HEK293 (cell line): ENCODE measurements at regions not wholly inside any gene's neighbourhood (a gene's known extent, or its start where the extent isn't known, plus 50 kb on each side); places are given as distances from the start of the nearest gene placed in this dataset.

ENCODE experiments used
- CTCF ChIA-PET: fragments of 350-600 bp; formaldehyde crosslinking; extraction: SDS; loops from one replicate; lab custom pipeline; 2021; ENCODE audit warnings: antibody characterized with exemption; lab: Yijun Ruan, JAX
- POLR2A ChIA-PET: fragments of 300-600 bp; formaldehyde crosslinking; extraction: SDS; loops from one replicate; lab custom pipeline; 2020; ENCODE audit warnings: antibody characterized with exemption, inconsistent platforms; lab: Yijun Ruan, JAX
- H3K27ac ChIP-seq: fragments of 200-500 bp; sonication (Bioruptor generic); 2 replicates; pipeline ENCODE4 v1.5.1; 2014; ENCODE audit warnings: low read depth, low read length, control low read depth, inconsistent platforms; ENCODE audit errors: extremely low read depth
- H3K36me3 ChIP-seq, 2 experiments: fragments of 200-500 bp in 1 of 2; sonication (Bioruptor generic) in 1 of 2; 1 replicate in 1 of 2; 2 replicates in 1 of 2; pipeline ENCODE4 v1.5.1; 2014 to 2017; ENCODE audit warnings: inconsistent platforms in 2 of 2, low read length in 2 of 2; ENCODE audit not compliant: control insufficient read depth in 2 of 2, insufficient read depth in 1 of 2
- H3K4me1 ChIP-seq: fragments of 200-500 bp; sonication (Bioruptor generic); 2 replicates; pipeline ENCODE4 v1.5.1; 2014; ENCODE audit warnings: mild to moderate bottlenecking, low read length, inconsistent platforms; ENCODE audit not compliant: control insufficient read depth, insufficient read depth
- H3K4me3 ChIP-seq: 2 replicates; pipeline ENCODE4 v1.5.1; 2011; ENCODE audit warnings: low read depth, mild to moderate bottlenecking, control low read depth, low read length, moderate library complexity
- H3K9me3 ChIP-seq: fragments of 200-500 bp; sonication (Bioruptor generic); 2 replicates; pipeline ENCODE4 v1.5.1; 2014; ENCODE audit warnings: low read depth, low read length, inconsistent platforms; ENCODE audit not compliant: control insufficient read depth, insufficient read depth
- HOXC10 ChIP-seq: sonication (generic); formaldehyde crosslinking; IDR thresholded peaks from 2 replicates; pipeline ENCODE4 v1.8.1; 2023; ENCODE audit warnings: mild to moderate bottlenecking, missing genetic modification reagents
- KLF1 ChIP-seq: fragments of 450-650 bp; formaldehyde crosslinking; IDR thresholded peaks from 2 replicates; pipeline ENCODE4 v1.5.1; 2016; ENCODE audit warnings: missing biosample characterization, missing genetic modification characterization
- OVOL3 ChIP-seq: fragments of 450-650 bp; formaldehyde crosslinking; IDR thresholded peaks from 2 replicates; pipeline ENCODE4 v1.5.1; 2016; ENCODE audit warnings: missing biosample characterization, missing genetic modification characterization
- ZBTB1 ChIP-seq: fragments of 450-650 bp; formaldehyde crosslinking; IDR thresholded peaks from 2 replicates; pipeline ENCODE4 v1.5.1; 2016; ENCODE audit warnings: missing biosample characterization, missing genetic modification characterization
- ZBTB17 ChIP-seq: fragments of 450-650 bp; formaldehyde crosslinking; IDR thresholded peaks from 2 replicates; pipeline ENCODE4 v1.5.1; 2016; ENCODE audit warnings: missing biosample characterization, missing genetic modification characterization
- ZFP3 ChIP-seq: fragments of 450-650 bp; formaldehyde crosslinking; IDR thresholded peaks from 2 replicates; pipeline ENCODE4 v1.5.1; 2016; ENCODE audit warnings: low read depth, missing biosample characterization, missing genetic modification characterization
- ZFP37 ChIP-seq: fragments of 450-650 bp; formaldehyde crosslinking; IDR thresholded peaks from 2 replicates; pipeline ENCODE4 v1.5.1; 2016; ENCODE audit warnings: missing biosample characterization, missing genetic modification characterization
- ZNF114 ChIP-seq: fragments of 450-650 bp; formaldehyde crosslinking; IDR thresholded peaks from 2 replicates; pipeline ENCODE4 v1.5.0; 2017; ENCODE audit warnings: missing biosample characterization, missing genetic modification characterization
- ZNF121 ChIP-seq: fragments of 450-650 bp; formaldehyde crosslinking; IDR thresholded peaks from 2 replicates; pipeline ENCODE4 v1.5.1; 2016; ENCODE audit warnings: missing biosample characterization, missing genetic modification characterization
- ZNF132 ChIP-seq: fragments of 450-650 bp; formaldehyde crosslinking; IDR thresholded peaks from 2 replicates; pipeline ENCODE4 v1.5.1; 2017; ENCODE audit warnings: missing biosample characterization, missing genetic modification characterization, borderline replicate concordance
- ZNF311 ChIP-seq: fragments of 450-650 bp; formaldehyde crosslinking; IDR thresholded peaks from 2 replicates; pipeline ENCODE4 v1.5.1; 2017; ENCODE audit warnings: missing biosample characterization, missing genetic modification characterization, borderline replicate concordance
- ZNF391 ChIP-seq: fragments of 450-650 bp; formaldehyde crosslinking; IDR thresholded peaks from 2 replicates; pipeline ENCODE4 v1.5.1; 2016; ENCODE audit warnings: low read depth, missing biosample characterization, missing genetic modification characterization, borderline replicate concordance
- ZNF416 ChIP-seq: fragments of 450-650 bp; formaldehyde crosslinking; IDR thresholded peaks from 2 replicates; pipeline ENCODE4 v1.5.1; 2016; ENCODE audit warnings: missing biosample characterization, missing genetic modification characterization
- ZNF48 ChIP-seq: fragments of 450-650 bp; formaldehyde crosslinking; IDR thresholded peaks from 2 replicates; pipeline ENCODE4 v1.5.1; 2016; ENCODE audit warnings: missing biosample characterization, missing genetic modification characterization
- ZNF501 ChIP-seq: fragments of 450-650 bp; formaldehyde crosslinking; IDR thresholded peaks from 2 replicates; pipeline ENCODE4 v1.5.1; 2016; ENCODE audit warnings: missing biosample characterization, missing genetic modification characterization
- ZNF555 ChIP-seq: fragments of 450-650 bp; formaldehyde crosslinking; conservative IDR thresholded peaks from 2 replicates; pipeline ENCODE4 v1.5.1; 2017; ENCODE audit warnings: missing biosample characterization, mild to moderate bottlenecking, missing genetic modification characterization, inconsistent platforms
- ZNF639 ChIP-seq: fragments of 450-650 bp; formaldehyde crosslinking; IDR thresholded peaks from 2 replicates; pipeline ENCODE4 v1.5.1; 2016; ENCODE audit warnings: missing biosample characterization, missing genetic modification characterization
- TF ChIP-seq, protein P1 (sequence below): fragments of 450-650 bp; formaldehyde crosslinking; IDR thresholded peaks from 2 replicates; pipeline ENCODE4 v1.5.1; 2016; ENCODE audit warnings: missing biosample characterization, missing genetic modification characterization
- TF ChIP-seq, protein P2 (sequence below): fragments of 450-650 bp; formaldehyde crosslinking; IDR thresholded peaks from 2 replicates; pipeline ENCODE4 v1.5.1; 2016; ENCODE audit warnings: missing biosample characterization, missing genetic modification characterization
- TF ChIP-seq, protein P3 (sequence below): fragments of 450-650 bp; formaldehyde crosslinking; IDR thresholded peaks from 2 replicates; pipeline ENCODE4 v1.5.0; 2017; ENCODE audit warnings: missing biosample characterization, missing genetic modification characterization, borderline replicate concordance

- H3K4me3 ChIP-seq = no peak overlapping the region
- no peak overlapping the region for H3K27ac ChIP-seq
- no peaks in the 10 kb centered on the region for H3K9me3 ChIP-seq
- H3K4me1 ChIP-seq = no peaks in the 10 kb centered on the region
- TF ChIP-seq ZNF114 (tag by site-specific recombination) (no peak), KLF1 (no peak), OVOL3 (no peak), ZNF311 (tag by site-specific recombination) (no peak), ZNF555 (tag by site-specific recombination) (no peak), ZNF48 (tag by site-specific recombination) (no peak), HOXC10 (CRISPR knock-in tag) (no peak), ZNF391 (tag by site-specific recombination) (no peak), ZNF416 (tag by site-specific recombination) (no peak), ZNF121 (tag by site-specific recombination) (no peak), ZFP37 (no peak), ZNF132 (tag by site-specific recombination) (no peak), ZNF639 (no peak), ZBTB17 (tag by site-specific recombination) (no peak), ZFP3 (tag by site-specific recombination) (no peak), ZNF501 (tag by site-specific recombination) (no peak), ZBTB1 (no peak)
- TF ChIP-seq, protein P1, sequence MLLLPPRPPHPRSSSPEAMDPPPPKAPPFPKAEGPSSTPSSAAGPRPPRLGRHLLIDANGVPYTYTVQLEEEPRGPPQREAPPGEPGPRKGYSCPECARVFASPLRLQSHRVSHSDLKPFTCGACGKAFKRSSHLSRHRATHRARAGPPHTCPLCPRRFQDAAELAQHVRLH (tag by site-specific recombination) = no peak
- TF ChIP-seq, protein P2, sequence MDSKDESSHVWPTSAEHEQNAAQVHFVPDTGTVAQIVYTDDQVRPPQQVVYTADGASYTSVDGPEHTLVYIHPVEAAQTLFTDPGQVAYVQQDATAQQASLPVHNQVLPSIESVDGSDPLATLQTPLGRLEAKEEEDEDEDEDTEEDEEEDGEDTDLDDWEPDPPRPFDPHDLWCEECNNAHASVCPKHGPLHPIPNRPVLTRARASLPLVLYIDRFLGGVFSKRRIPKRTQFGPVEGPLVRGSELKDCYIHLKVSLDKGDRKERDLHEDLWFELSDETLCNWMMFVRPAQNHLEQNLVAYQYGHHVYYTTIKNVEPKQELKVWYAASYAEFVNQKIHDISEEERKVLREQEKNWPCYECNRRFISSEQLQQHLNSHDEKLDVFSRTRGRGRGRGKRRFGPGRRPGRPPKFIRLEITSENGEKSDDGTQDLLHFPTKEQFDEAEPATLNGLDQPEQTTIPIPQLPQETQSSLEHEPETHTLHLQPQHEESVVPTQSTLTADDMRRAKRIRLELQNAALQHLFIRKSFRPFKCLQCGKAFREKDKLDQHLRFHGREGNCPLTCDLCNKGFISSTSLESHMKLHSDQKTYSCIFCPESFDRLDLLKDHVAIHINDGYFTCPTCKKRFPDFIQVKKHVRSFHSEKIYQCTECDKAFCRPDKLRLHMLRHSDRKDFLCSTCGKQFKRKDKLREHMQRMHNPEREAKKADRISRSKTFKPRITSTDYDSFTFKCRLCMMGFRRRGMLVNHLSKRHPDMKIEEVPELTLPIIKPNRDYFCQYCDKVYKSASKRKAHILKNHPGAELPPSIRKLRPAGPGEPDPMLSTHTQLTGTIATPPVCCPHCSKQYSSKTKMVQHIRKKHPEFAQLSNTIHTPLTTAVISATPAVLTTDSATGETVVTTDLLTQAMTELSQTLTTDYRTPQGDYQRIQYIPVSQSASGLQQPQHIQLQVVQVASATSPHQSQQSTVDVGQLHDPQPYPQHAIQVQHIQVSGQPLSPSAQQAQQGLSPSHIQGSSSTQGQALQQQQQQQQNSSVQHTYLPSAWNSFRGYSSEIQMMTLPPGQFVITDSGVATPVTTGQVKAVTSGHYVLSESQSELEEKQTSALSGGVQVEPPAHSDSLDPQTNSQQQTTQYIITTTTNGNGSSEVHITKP (tag by site-specific recombination) = no peak
- TF ChIP-seq, protein P3, sequence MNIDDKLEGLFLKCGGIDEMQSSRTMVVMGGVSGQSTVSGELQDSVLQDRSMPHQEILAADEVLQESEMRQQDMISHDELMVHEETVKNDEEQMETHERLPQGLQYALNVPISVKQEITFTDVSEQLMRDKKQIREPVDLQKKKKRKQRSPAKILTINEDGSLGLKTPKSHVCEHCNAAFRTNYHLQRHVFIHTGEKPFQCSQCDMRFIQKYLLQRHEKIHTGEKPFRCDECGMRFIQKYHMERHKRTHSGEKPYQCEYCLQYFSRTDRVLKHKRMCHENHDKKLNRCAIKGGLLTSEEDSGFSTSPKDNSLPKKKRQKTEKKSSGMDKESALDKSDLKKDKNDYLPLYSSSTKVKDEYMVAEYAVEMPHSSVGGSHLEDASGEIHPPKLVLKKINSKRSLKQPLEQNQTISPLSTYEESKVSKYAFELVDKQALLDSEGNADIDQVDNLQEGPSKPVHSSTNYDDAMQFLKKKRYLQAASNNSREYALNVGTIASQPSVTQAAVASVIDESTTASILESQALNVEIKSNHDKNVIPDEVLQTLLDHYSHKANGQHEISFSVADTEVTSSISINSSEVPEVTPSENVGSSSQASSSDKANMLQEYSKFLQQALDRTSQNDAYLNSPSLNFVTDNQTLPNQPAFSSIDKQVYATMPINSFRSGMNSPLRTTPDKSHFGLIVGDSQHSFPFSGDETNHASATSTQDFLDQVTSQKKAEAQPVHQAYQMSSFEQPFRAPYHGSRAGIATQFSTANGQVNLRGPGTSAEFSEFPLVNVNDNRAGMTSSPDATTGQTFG (tag by site-specific recombination) = no peak
- TF ChIP-seq, all 188 proteins: peak for 0
- ChIA-PET CTCF (interaction anchor here (0.7 kb wide), 1 partner anchor 227 kb away, joined by 4 read pairs; no protein-coding TSS in a partner anchor), POLR2A (no interaction called here)
- H3K36me3 ChIP-seq = no peaks in the 10 kb centered on the region
Observed at GRCh38 chr9:71557310-71557709, 211.0 kb downstream of the CEMIP2 start.
